Activated naive CD8-positive, alpha-beta T cell treated with anti-CD3 and anti-CD28 coated beads, Interleukin-2, amount 50 U/mL, for 24 hours (primary cell): ENCODE measurements at regions not wholly inside any gene's neighbourhood (a gene's known extent, or its start where the extent isn't known, plus 50 kb on each side); places are given as distances from the start of the nearest gene placed in this dataset.
"Not testable (repeated sequence)": the region's sequence is repeated elsewhere in the genome, so short reads cannot be mapped to it uniquely, and the experiment has no call there.

Experiments
- ATAC-seq: fragments of 150-1000 bp; cut with Tn5 transposase; one replicate; pipeline ENCODE4 v1.10.0; 2021
- DNase-seq: peaks from one replicate; pipeline ENCODE4 v3.0.0; 2021
- H3K27ac Mint-ChIP-seq: one replicate; pipeline ENCODE4 v1.8.0; 2021; ENCODE audit warnings: mild to moderate bottlenecking, mixed read lengths
- H3K27me3 Mint-ChIP-seq: one replicate; pipeline ENCODE4 v1.8.0; 2021; ENCODE audit warnings: mixed read lengths
- H3K36me3 Mint-ChIP-seq: one replicate; pipeline ENCODE4 v1.8.0; 2021; ENCODE audit warnings: low read depth, mixed read lengths
- H3K4me1 Mint-ChIP-seq: one replicate; pipeline ENCODE4 v1.8.0; 2021; ENCODE audit warnings: mixed read lengths
- H3K4me3 Mint-ChIP-seq: one replicate; pipeline ENCODE4 v1.8.0; 2021; ENCODE audit warnings: mild to moderate bottlenecking, moderate library complexity, mixed read lengths
- H3K9me3 Mint-ChIP-seq: one replicate; pipeline ENCODE4 v1.8.0; 2021; ENCODE audit warnings: mixed read lengths

DNA sequence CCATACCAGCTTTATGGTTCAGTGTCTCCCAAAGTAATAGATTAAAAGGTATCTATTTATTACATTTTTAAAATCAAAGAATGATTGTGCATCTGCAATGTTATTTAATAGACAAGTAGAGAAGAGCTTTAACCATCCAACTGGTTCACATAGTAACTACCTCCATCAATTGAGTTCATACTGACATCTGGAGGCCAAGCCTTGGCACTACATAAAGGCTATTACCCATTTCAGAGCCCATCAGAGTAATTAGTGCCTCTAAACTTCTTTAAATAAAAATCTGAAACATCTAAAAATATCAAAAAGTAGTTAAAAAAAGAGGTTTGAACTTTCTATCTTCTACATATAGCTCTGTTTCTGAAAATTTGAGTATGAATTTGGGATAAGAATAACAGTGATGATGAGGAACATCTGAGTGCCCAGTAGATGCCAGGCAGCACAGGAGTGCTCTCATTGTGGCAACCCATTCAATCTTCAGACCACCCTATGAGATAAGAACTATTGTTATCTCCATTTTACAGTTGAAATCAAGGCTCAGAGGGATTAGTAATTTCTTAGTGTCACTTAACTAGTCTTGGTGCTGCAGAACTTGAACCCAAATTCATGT lies 132.9 kb upstream of the DAAM1 start:
- Mint-ChIP-seq H3K9me3 (no peaks in the 10 kb centered on the region), H3K27me3 (peaks cover 2% of the 10 kb centered on the region), H3K4me3 (no peak overlapping the region), H3K27ac (no peak overlapping the region), H3K4me1 (no peaks in the 10 kb centered on the region), H3K36me3 (no peaks in the 10 kb centered on the region)
- ATAC-seq (peak; percentile 46), DNase-seq (peak; percentile 4)

DNA sequence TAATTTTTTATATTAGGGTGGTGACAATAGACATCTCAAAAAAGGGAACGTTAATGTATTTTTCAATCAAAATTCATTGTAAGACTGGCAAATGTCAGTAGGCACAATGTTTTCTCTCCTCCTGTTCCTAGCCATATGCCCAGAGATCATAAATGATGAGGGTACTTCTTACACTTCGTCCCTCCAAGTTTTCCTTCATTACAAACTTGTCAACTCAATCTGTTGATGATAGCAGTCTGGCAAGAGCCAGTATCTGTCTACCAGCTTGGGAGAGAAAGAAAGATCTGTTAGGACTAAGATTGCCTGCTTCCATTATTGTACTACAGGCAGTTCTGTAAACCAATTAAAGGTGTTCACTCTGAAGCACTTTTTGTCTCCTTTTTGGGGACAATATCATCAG lies 130.9 kb upstream of the DAAM1 start:
- DNase-seq (no peak), ATAC-seq (no peak)
- peaks cover 5% of the 10 kb centered on the region for H3K9me3 Mint-ChIP-seq
- H3K4me3 Mint-ChIP-seq: no peak overlapping the region
- H3K27me3 Mint-ChIP-seq: peaks cover 3% of the 10 kb centered on the region
- no peak overlapping the region for H3K27ac Mint-ChIP-seq
- no peaks in the 10 kb centered on the region for H3K36me3 Mint-ChIP-seq
- H3K4me1 Mint-ChIP-seq: no peaks in the 10 kb centered on the region

DNA sequence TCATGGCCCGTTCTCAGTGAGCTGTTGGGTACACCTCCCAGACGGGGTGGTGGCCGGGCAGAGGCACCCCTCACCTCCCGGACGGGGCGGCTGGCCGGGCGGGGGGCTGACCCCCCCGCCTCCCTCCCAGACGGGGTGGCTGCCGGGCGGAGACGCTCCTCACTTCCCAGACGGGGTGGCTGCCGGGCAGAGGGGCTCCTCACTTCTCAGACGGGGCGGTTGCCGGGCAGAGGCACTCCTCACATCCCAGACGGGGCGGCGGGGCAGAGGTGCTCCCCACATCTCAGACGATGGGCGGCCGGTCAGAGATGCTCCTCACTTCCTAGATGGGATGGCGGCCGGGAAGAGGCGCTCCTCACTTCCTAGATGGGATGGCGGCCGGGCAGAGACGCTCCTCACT lies 129.7 kb upstream of the DAAM1 start:
- not testable (repeated sequence) for ATAC-seq, DNase-seq, H3K27ac Mint-ChIP-seq, H3K36me3 Mint-ChIP-seq, H3K4me1 Mint-ChIP-seq, H3K27me3 Mint-ChIP-seq, H3K4me3 Mint-ChIP-seq
- H3K9me3 Mint-ChIP-seq: peaks cover 10% of the 10 kb centered on the region

DNA sequence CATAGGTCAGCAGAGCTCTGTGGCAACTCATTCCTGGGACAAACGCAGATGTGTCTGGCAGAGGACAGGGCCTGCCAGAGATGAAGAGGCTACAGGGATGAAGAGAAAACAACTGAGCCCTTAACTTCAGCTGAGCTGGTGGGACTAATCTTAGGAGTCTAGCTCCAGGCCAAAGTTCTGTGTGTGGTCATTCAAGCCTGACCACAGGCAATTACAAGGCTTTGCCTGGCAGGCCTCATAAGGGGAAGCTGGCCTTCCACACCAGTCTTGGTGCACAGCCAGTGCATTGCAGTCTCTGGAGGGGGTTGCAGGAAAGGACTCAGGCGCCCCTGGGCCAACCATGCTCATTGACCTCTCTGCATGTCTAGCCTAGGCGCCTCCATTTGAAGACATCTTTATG lies 127.6 kb upstream of the DAAM1 start:
- ATAC-seq (no peak), DNase-seq (no peak)
- H3K9me3 Mint-ChIP-seq: peaks cover 10% of the 10 kb centered on the region
- H3K27ac Mint-ChIP-seq: no peak overlapping the region
- H3K27me3 Mint-ChIP-seq: peaks cover 3% of the 10 kb centered on the region
- no peaks in the 10 kb centered on the region for H3K36me3 Mint-ChIP-seq
- H3K4me1 Mint-ChIP-seq: no peaks in the 10 kb centered on the region
- H3K4me3 Mint-ChIP-seq: no peak overlapping the region

DNA sequence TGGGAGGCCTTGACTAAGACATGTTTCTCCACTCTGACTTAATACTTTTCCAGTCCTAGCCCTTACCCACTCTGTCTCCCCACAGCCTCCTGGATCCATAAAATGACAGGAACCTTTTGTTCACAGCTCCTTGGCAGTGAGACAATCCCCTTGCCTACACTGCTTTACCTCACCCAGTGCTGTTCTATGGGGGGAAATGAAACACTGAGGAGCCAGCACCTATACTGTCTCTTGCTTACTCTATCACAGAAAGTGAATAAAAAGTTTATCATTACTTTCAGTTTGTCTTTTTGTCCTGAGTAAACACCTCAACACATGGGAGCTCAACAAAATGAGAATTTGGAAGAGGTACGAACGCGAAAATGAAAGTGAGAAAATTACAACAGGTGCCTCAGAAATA lies 127.2 kb upstream of the DAAM1 start:
- Mint-ChIP-seq H3K27ac (no peak overlapping the region), H3K4me1 (no peaks in the 10 kb centered on the region), H3K9me3 (peaks cover 10% of the 10 kb centered on the region), H3K4me3 (no peak overlapping the region), H3K36me3 (no peaks in the 10 kb centered on the region), H3K27me3 (peaks cover 3% of the 10 kb centered on the region)
- DNase-seq (no peak), ATAC-seq (no peak)

DNA sequence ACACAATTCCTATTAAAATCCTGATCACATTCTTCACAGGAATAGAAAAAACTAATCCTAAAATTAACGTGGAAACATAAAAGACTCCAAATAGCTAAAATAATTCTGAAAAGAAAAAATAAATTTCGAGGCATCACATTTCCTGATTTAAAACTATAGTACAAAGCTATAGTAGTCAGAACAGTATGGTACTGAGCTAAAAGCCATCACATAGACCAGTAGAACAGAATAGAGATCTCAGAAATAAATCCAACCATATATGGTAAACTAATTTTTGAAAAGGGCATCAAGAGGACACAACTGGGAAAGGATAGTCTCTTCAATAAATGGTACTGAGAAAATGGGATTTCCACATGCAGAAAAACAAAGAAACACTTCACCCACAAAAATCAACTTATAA lies 125.2 kb upstream of the DAAM1 start:
- Mint-ChIP-seq H3K9me3 (peaks cover 10% of the 10 kb centered on the region), H3K36me3 (no peaks in the 10 kb centered on the region), H3K27me3 (peaks cover 3% of the 10 kb centered on the region), H3K4me3 (no peak overlapping the region), H3K4me1 (no peaks in the 10 kb centered on the region), H3K27ac (no peak overlapping the region)
- no peak for ATAC-seq
- no peak for DNase-seq

DNA sequence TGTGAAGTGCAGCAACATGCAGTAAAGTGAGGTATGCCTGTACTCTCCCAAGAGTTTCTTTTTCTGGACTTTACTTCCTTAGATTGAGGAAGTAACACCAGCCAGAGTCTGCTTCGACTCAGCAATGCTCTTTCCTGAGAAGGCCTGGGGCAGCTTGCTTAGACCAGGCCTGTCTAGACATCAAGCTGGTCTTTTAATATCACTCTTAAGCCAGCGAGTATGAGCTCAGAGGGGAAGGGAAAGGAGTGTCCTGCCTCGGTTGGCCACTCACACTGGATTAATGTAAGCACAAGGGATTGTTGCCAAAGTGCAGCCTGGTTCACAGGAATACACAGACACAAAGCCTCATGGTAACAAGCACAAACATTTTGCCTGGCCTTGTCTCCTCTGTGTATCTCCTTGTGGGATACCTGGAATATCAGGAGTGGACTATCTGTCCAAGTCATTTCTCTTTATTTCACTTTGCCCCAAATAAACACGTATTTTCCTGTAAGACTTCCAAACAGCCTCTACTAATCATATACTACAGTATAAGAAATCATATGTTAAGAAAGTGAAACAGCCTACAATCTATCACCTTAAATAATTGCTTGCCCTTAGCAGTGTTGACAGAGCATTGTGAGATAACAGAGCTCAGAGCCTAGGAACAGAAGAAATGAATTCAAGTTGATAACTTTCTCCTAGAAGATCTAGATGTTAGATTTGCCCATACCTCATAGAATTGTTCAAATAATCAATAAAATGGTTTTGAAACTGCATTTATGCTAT lies 121.2 kb upstream of the DAAM1 start:
- no peak overlapping the region for H3K27ac Mint-ChIP-seq
- DNase-seq: no peak

DNA sequence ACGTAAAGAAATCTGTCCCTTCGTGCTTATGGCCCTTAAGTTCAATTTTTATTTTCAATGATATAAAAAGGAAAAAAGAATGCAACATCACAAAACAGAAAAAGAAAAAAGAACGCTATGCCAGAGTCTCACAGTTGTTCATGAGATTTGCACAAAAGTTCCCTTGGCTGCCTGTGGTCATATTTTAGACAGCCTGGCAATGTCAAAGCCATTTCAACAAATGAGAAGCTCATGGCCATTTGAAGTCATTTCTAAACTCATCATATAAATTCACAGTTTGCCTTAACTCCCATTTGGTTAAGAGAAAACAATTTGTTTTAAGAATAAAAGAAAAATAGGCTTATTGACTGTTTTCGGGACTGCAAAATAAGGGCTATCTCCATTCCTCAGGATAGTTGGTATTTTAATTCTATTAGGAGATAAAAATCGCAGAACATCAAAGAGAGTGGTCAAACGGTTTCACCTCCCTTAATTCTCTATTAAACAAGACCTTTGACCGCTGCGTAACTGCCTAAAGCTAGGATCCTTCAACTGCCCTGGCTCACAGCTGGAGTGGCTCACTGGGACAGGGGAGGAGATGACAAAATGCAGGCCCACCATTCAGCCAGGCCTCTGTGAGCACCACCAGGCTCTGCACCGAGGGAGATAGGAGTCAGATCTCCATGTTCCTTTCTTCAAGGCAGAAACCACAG lies 119.2 kb upstream of the DAAM1 start:
- Mint-ChIP-seq H3K36me3 (no peaks in the 10 kb centered on the region), H3K9me3 (no peaks in the 10 kb centered on the region), H3K4me1 (no peaks in the 10 kb centered on the region), H3K4me3 (no peak overlapping the region), H3K27ac (no peak overlapping the region), H3K27me3 (peaks cover 14% of the 10 kb centered on the region)
- DNase-seq (no peak), ATAC-seq (no peak)

More for the DNA sequence above, 121.2 kb upstream of the DAAM1 start:
- Mint-ChIP-seq H3K4me3 (no peak overlapping the region), H3K9me3 (peaks cover 7% of the 10 kb centered on the region), H3K4me1 (no peaks in the 10 kb centered on the region), H3K27me3 (peaks cover 11% of the 10 kb centered on the region), H3K36me3 (no peaks in the 10 kb centered on the region)
- ATAC-seq: no peak

DNA sequence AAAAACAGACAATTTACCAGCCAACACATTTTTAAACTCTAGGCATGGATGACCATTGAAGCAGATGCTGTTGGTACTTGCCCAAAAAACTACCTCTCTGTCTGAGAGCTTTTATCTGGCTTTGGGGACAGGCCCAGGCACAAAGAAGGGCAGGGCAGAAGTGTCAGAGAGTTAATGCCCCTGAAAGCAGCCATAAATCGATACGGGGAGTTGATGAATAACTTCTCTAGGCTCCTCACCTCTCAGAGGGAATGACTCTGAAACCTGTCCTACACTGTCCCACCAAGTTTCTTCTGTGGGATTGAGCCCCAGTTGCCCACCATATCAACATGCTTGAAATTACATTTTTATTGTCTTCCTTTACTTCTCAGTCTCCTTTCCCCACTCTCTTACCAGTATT lies 113.0 kb upstream of the DAAM1 start:
- H3K27me3 Mint-ChIP-seq: peaks cover 11% of the 10 kb centered on the region
- no peak overlapping the region for H3K4me3 Mint-ChIP-seq
- no peaks in the 10 kb centered on the region for H3K4me1 Mint-ChIP-seq
- no peaks in the 10 kb centered on the region for H3K9me3 Mint-ChIP-seq
- DNase-seq: no peak
- no peak overlapping the region for H3K27ac Mint-ChIP-seq
- no peak for ATAC-seq
- H3K36me3 Mint-ChIP-seq: no peaks in the 10 kb centered on the region

DNA sequence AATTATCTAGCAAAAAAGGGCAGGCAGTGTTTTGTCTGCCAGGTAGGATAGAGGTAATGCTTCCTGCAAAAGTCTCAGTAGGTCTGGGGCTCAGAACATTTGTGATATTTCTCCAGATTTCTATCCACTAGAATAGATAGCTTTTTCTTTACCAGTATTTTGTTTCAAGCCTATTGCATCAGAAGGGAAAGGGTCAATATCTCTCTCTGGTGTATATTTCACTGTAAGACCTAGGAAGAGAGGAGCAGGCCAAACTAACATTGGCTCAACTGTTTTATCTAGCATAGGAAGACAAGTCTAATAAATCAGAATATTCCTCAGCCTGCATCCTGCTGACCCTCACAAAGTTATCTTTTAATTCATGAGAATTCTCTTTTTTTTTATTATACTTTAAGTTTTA lies 106.7 kb upstream of the DAAM1 start:
- ATAC-seq (no peak), DNase-seq (no peak)
- H3K36me3 Mint-ChIP-seq: no peaks in the 10 kb centered on the region
- H3K27me3 Mint-ChIP-seq: no peaks in the 10 kb centered on the region
- no peaks in the 10 kb centered on the region for H3K9me3 Mint-ChIP-seq
- H3K4me3 Mint-ChIP-seq: no peak overlapping the region
- H3K4me1 Mint-ChIP-seq: no peaks in the 10 kb centered on the region
- H3K27ac Mint-ChIP-seq: no peak overlapping the region

DNA sequence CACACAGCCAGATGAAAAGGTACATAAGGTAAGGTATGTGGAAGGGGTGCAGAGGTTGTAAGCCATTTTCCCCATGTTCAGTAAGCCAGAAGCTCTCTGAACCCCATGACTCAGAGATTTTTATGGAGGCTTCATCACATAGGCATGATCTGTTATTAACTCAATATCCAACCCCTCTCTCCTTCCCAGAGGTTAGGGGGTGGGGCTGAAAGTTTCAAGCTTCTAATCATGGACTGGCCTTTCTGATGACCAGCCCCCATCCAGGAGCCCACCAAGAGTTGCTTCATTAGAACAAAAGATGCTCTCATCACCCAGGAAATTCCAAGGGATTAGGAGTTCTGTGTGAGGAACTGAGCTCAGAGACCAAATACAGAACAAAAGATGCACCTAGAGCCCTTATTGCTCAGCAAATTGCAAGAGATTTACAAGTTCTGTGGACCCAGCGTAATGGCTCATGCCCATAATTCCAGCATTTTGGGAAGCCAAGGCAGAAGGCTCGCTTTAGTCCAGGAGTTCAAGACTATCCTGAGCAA lies 103.2 kb upstream of the DAAM1 start:
- ATAC-seq (no peak), DNase-seq (no peak)
- Mint-ChIP-seq H3K4me3 (no peak overlapping the region), H3K9me3 (no peaks in the 10 kb centered on the region), H3K36me3 (no peaks in the 10 kb centered on the region), H3K27ac (no peak overlapping the region), H3K27me3 (no peaks in the 10 kb centered on the region), H3K4me1 (no peaks in the 10 kb centered on the region)

DNA sequence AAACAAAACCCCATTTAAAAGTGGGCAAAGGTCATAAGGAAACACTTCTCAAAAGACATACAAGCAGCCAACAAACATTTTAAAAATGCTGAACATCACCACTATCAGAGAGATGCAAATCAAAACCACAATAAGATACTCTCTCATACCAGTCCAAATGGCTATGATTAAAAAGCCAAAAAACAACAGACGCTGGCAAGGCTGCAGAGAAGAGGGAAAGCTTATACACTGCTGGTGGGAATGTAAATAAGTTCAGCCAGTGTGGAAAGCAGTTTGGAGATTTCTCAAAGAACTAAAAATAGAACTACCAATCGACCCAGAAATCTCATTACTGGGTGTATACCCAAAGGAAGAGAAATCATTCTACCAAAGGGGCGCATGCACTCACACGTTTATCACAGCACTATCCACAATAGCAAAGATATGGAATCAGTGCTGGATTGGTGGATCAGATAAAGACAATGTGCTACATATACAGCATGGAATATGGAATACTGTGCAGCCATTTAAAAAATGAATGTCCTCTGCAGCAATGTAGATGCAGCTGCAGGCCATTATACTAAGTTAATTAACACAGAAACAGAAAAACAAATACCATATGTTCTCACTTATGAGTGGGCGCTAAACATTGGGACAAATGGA lies 102.1 kb upstream of the DAAM1 start:
- DNase-seq (no peak), ATAC-seq (no peak)
- Mint-ChIP-seq H3K9me3 (no peaks in the 10 kb centered on the region), H3K27ac (no peak overlapping the region), H3K4me3 (no peak overlapping the region), H3K36me3 (no peaks in the 10 kb centered on the region), H3K4me1 (no peaks in the 10 kb centered on the region), H3K27me3 (no peaks in the 10 kb centered on the region)

DNA sequence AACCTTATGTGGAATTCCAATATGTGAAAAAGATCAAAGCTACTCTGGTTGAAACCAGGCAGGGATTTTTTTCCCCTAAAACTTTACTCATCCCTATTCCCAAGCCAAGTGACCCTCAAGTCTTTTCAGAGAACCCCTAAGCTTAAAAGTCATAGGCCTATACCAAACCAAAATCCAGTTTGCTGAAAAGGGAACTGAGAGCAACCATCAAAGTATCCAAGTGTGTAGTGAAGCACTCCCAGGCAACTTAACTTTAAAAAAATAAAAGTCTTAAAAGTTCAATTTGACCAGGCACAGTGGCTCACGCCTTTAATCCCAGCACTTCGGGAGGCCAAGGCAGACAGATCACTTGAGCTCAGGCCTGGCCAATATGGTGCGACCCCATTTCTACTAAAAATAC lies 101.2 kb upstream of the DAAM1 start:
- no peaks in the 10 kb centered on the region for H3K36me3 Mint-ChIP-seq
- ATAC-seq: no peak
- no peak overlapping the region for H3K4me3 Mint-ChIP-seq
- no peaks in the 10 kb centered on the region for H3K9me3 Mint-ChIP-seq
- no peaks in the 10 kb centered on the region for H3K27me3 Mint-ChIP-seq
- no peaks in the 10 kb centered on the region for H3K4me1 Mint-ChIP-seq
- no peak for DNase-seq
- no peak overlapping the region for H3K27ac Mint-ChIP-seq

DNA sequence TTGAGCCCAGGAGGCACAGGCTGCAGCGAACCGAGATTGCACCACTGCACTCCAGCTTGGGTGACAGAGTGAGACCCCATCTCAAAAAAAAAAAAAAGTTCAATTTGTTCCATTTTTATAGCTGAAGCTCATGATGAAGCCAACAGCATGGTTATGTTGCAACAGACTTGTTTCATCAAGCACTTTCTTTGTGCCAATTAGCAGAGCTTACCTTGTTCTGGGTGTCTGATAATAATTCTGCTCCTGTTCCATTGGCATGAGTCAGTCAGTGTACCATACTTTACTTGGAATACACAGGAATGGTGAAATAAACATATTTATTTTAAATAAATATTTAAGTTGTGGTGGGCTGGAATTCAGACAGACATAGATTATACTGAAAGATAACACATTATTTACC lies 100.8 kb upstream of the DAAM1 start:
- H3K9me3 Mint-ChIP-seq: no peaks in the 10 kb centered on the region
- H3K4me3 Mint-ChIP-seq: no peak overlapping the region
- peaks cover under 1% of the 10 kb centered on the region for H3K27me3 Mint-ChIP-seq
- no peak overlapping the region for H3K27ac Mint-ChIP-seq
- H3K36me3 Mint-ChIP-seq: no peaks in the 10 kb centered on the region
- no peak for DNase-seq
- H3K4me1 Mint-ChIP-seq: no peaks in the 10 kb centered on the region
- ATAC-seq: no peak

DNA sequence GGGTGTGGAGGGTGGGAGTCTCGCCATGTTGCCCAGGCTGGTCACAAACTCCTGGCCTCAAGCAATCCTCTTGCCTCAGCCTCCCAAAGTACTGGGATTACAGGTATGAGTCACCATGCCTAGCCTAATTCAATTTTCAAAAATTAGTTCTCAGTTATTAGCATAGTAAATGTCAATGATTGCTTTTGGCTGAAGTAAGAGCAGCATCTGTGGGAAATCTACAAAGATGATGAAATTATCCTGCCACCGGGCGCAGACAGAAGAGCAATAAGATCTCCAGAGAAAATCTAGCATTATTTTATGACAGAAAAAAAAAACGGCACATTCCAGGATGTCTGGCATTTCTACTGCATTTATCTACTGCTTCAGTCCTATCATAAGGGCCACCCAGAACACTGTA lies 97.9 kb upstream of the DAAM1 start:
- H3K36me3 Mint-ChIP-seq: no peaks in the 10 kb centered on the region
- no peak for DNase-seq
- H3K27ac Mint-ChIP-seq: no peak overlapping the region
- H3K9me3 Mint-ChIP-seq: no peaks in the 10 kb centered on the region
- no peaks in the 10 kb centered on the region for H3K4me1 Mint-ChIP-seq
- ATAC-seq: no peak
- no peak overlapping the region for H3K4me3 Mint-ChIP-seq
- H3K27me3 Mint-ChIP-seq: peaks cover 7% of the 10 kb centered on the region
